ENCODE measurements at regions not wholly inside any gene's neighbourhood (a gene's known extent, or its start where the extent isn't known, plus 50 kb on each side); places are given as distances from the start of the nearest gene placed in this dataset.

DNA sequence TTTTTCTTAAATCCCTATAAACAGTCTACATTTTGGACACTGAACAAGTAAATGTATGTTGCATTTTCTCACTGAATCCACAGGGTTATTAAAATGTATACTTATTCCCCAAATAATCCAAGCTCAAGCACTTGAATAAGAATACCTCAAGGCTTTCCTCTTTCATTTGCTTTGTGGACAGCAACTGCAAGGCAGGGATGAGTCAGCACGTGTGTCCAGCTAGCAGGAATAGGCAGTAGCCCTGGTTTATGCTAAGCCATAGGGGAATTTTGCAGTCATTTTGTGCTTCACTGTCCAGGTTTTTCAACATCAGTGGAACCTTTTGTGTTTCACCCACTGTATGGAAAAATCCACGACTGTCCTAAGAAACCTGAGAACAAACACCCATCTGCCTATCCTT lies 96.7 kb upstream of the KCNMB2 start:
- TF ChIP-seq FOXA1 (IDR thresholded peaks at IDR 0.05) (no peak), TAF1 (conservative IDR thresholded peaks at IDR 0.05) (no peak), YY1 (IDR thresholded peaks at IDR 0.05) (no peak), SP1 (IDR thresholded peaks at IDR 0.05) (no peak), FOXA2 (IDR thresholded peaks at IDR 0.05) (no peak), JUND (IDR thresholded peaks at IDR 0.05) (no peak), RAD21 (IDR thresholded peaks at IDR 0.05) (no peak), HNF4A (conservative IDR thresholded peaks at IDR 0.05) (no peak), GABPA (IDR thresholded peaks at IDR 0.05 in 1 of 2, conservative IDR thresholded peaks at IDR 0.05 in 1 of 2) (no peak), EGR1 (IDR thresholded peaks at IDR 0.05; ENCODE audit: low read depth in 2 of 2) (no peak), NR2F2 (IDR thresholded peaks at IDR 0.05) (no peak), RXRA (IDR thresholded peaks at IDR 0.05) (no peak), HNF4G (IDR thresholded peaks at IDR 0.05) (no peak)
- TF ChIP-seq, protein P1, sequence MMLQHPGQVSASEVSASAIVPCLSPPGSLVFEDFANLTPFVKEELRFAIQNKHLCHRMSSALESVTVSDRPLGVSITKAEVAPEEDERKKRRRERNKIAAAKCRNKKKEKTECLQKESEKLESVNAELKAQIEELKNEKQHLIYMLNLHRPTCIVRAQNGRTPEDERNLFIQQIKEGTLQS (IDR thresholded peaks at IDR 0.05), result no peak
- TF ChIP-seq, protein P2, sequence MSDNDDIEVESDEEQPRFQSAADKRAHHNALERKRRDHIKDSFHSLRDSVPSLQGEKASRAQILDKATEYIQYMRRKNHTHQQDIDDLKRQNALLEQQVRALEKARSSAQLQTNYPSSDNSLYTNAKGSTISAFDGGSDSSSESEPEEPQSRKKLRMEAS (IDR thresholded peaks at IDR 0.05), result no peak
- TF ChIP-seq, protein P3, sequence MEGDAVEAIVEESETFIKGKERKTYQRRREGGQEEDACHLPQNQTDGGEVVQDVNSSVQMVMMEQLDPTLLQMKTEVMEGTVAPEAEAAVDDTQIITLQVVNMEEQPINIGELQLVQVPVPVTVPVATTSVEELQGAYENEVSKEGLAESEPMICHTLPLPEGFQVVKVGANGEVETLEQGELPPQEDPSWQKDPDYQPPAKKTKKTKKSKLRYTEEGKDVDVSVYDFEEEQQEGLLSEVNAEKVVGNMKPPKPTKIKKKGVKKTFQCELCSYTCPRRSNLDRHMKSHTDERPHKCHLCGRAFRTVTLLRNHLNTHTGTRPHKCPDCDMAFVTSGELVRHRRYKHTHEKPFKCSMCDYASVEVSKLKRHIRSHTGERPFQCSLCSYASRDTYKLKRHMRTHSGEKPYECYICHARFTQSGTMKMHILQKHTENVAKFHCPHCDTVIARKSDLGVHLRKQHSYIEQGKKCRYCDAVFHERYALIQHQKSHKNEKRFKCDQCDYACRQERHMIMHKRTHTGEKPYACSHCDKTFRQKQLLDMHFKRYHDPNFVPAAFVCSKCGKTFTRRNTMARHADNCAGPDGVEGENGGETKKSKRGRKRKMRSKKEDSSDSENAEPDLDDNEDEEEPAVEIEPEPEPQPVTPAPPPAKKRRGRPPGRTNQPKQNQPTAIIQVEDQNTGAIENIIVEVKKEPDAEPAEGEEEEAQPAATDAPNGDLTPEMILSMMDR (IDR thresholded peaks at IDR 0.05; ENCODE audit: low read depth, low read length, missing input control), result no peak
- TF ChIP-seq, protein P4, sequence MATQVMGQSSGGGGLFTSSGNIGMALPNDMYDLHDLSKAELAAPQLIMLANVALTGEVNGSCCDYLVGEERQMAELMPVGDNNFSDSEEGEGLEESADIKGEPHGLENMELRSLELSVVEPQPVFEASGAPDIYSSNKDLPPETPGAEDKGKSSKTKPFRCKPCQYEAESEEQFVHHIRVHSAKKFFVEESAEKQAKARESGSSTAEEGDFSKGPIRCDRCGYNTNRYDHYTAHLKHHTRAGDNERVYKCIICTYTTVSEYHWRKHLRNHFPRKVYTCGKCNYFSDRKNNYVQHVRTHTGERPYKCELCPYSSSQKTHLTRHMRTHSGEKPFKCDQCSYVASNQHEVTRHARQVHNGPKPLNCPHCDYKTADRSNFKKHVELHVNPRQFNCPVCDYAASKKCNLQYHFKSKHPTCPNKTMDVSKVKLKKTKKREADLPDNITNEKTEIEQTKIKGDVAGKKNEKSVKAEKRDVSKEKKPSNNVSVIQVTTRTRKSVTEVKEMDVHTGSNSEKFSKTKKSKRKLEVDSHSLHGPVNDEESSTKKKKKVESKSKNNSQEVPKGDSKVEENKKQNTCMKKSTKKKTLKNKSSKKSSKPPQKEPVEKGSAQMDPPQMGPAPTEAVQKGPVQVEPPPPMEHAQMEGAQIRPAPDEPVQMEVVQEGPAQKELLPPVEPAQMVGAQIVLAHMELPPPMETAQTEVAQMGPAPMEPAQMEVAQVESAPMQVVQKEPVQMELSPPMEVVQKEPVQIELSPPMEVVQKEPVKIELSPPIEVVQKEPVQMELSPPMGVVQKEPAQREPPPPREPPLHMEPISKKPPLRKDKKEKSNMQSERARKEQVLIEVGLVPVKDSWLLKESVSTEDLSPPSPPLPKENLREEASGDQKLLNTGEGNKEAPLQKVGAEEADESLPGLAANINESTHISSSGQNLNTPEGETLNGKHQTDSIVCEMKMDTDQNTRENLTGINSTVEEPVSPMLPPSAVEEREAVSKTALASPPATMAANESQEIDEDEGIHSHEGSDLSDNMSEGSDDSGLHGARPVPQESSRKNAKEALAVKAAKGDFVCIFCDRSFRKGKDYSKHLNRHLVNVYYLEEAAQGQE (IDR thresholded peaks at IDR 0.05), result no peak
- TF ChIP-seq, protein P5, sequence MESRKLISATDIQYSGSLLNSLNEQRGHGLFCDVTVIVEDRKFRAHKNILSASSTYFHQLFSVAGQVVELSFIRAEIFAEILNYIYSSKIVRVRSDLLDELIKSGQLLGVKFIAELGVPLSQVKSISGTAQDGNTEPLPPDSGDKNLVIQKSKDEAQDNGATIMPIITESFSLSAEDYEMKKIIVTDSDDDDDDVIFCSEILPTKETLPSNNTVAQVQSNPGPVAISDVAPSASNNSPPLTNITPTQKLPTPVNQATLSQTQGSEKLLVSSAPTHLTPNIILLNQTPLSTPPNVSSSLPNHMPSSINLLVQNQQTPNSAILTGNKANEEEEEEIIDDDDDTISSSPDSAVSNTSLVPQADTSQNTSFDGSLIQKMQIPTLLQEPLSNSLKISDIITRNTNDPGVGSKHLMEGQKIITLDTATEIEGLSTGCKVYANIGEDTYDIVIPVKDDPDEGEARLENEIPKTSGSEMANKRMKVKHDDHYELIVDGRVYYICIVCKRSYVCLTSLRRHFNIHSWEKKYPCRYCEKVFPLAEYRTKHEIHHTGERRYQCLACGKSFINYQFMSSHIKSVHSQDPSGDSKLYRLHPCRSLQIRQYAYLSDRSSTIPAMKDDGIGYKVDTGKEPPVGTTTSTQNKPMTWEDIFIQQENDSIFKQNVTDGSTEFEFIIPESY (IDR thresholded peaks at IDR 0.05), result no peak
- H3K4me3 ChIP-seq (ENCODE audit: low read depth in 1 of 3, low read length in 3 of 3), result no peak overlapping the region
- no peak overlapping the region for H3K9ac ChIP-seq (ENCODE audit: low read depth in 1 of 2, low read length in 2 of 2)
- no peak overlapping the region for H3K27ac ChIP-seq (ENCODE audit: low read depth in 1 of 2, low read length in 2 of 2)
- 68% methylated on average over 2 of the region's 2 CpGs for WGBS
- no peaks in the 10 kb centered on the region for H3K4me1 ChIP-seq (ENCODE audit: control insufficient read depth in 4 of 4, insufficient read depth in 4 of 4, low read length in 3 of 4)
- no peaks in the 10 kb centered on the region for H3K9me3 ChIP-seq (ENCODE audit: control insufficient read depth in 4 of 4, low read length in 3 of 4)
- no peaks in the 10 kb centered on the region for H3K27me3 ChIP-seq (ENCODE audit: control insufficient read depth in 4 of 4, insufficient read depth in 4 of 4, low read length in 3 of 4)
- H3K36me3 ChIP-seq (ENCODE audit: control insufficient read depth in 4 of 4, insufficient read depth in 3 of 4, low read depth in 1 of 4, low read length in 3 of 4), result no peaks in the 10 kb centered on the region
- no peak for DNase-seq (ENCODE audit: low spot score)
